Caco-2 (cell line): ENCODE measurements at regions not wholly inside any gene's neighbourhood (a gene's known extent, or its start where the extent isn't known, plus 50 kb on each side); places are given as distances from the start of the nearest gene placed in this dataset.

Experiments
- BruUV-seq: library from RNA; stranded (reverse); fragments of 400-500 nt; replicated peaks from 2 replicates; lab custom pipeline; 2021; lab: Mats Ljungman, UMichigan
- CTCF ChIA-PET: fragments of 300-600 bp; sonication (Branson Sonifier 250); formaldehyde crosslinking; loops from one replicate; lab custom pipeline; 2022; ENCODE audit warnings: antibody characterized with exemption; lab: Charles Lee
- POLR2A ChIA-PET: fragments of 300-600 bp; sonication (Branson Sonifier 250); formaldehyde crosslinking; loops from one replicate; lab custom pipeline; 2022; ENCODE audit warnings: antibody characterized with exemption; lab: Charles Lee
- DNase-seq, 2 experiments: peaks; one replicate each; pipeline versions ENCODE4 v3.0.0 to v3.0.0-alpha.2; 2020 to 2022
- H3K27me3 ChIP-seq: replicated peaks from 2 replicates; pipeline ENCODE4 v1.6.0; 2011; ENCODE audit warnings: low read length; ENCODE audit not compliant: control insufficient read depth, insufficient read depth
- H3K36me3 ChIP-seq: 2 replicates; pipeline ENCODE4 v1.5.1; 2011; ENCODE audit warnings: low read length; ENCODE audit not compliant: control insufficient read depth, insufficient read depth
- H3K4me1 ChIP-seq: fragments of 250-450 bp; sonication (Bioruptor Pico); 2 replicates; pipeline ENCODE4 v1.5.1; 2020; ENCODE audit warnings: mild to moderate bottlenecking
- H3K4me3 ChIP-seq: 2 replicates; pipeline ENCODE4 v1.5.1; 2011; ENCODE audit warnings: low read depth, mild to moderate bottlenecking, control low read depth, low read length
- H3K9me3 ChIP-seq: fragments of 250-450 bp; sonication (Bioruptor Pico); 2 replicates; pipeline ENCODE4 v1.5.1; 2020; ENCODE audit warnings: mild to moderate bottlenecking, moderate library complexity
- H3K27ac Mint-ChIP-seq: one replicate; pipeline ENCODE4 v1.8.0; 2022; ENCODE audit warnings: mixed read lengths; ENCODE audit not compliant: unreplicated experiment
- H3K27me3 Mint-ChIP-seq: one replicate; pipeline ENCODE4 v1.8.0; 2022; ENCODE audit warnings: mixed read lengths; ENCODE audit not compliant: insufficient read depth, unreplicated experiment
- H3K36me3 Mint-ChIP-seq: one replicate; pipeline ENCODE4 v1.8.0; 2022; ENCODE audit warnings: mild to moderate bottlenecking, mixed read lengths; ENCODE audit not compliant: insufficient read depth, unreplicated experiment
- H3K4me1 Mint-ChIP-seq: one replicate; pipeline ENCODE4 v1.8.0; 2022; ENCODE audit warnings: low read depth, mixed read lengths; ENCODE audit not compliant: unreplicated experiment
- H3K4me3 Mint-ChIP-seq: one replicate; pipeline ENCODE4 v1.8.0; 2022; ENCODE audit warnings: mild to moderate bottlenecking, moderate library complexity, mixed read lengths; ENCODE audit not compliant: unreplicated experiment
- H3K9me3 Mint-ChIP-seq: one replicate; pipeline ENCODE4 v1.8.0; 2022; ENCODE audit warnings: mixed read lengths; ENCODE audit not compliant: unreplicated experiment
- CTCF ChIP-seq, 2 experiments: fragments of 200-600 bp in 1 of 2; IDR thresholded peaks; 1 replicate in 1 of 2; 2 replicates in 1 of 2; pipeline versions ENCODE4 v1.5.1 to v1.8.0; 2011 to 2022; ENCODE audit warnings: antibody characterized with exemption in 1 of 2, control low read depth in 1 of 2, inconsistent platforms in 1 of 2, low read depth in 1 of 2, low read length in 1 of 2, mild to moderate bottlenecking in 1 of 2, moderate library complexity in 1 of 2; ENCODE audit not compliant: insufficient read depth in 1 of 2, severe bottlenecking in 1 of 2, unreplicated experiment in 1 of 2
- intact Hi-C: fragments of 100-400 bp; cut with micrococcal nuclease; formaldehyde crosslinking; loops from one replicate; pipeline ENCODE4 v1.10.0; 2022; ENCODE audit not compliant: unreplicated experiment

- CTCF ChIA-PET = no interaction called here
- H3K4me3 ChIP-seq = no peak overlapping the region
- H3K36me3 ChIP-seq = no peaks in the 10 kb centered on the region
- H3K27me3 Mint-ChIP-seq = peaks cover 9% of the 10 kb centered on the region
- no peaks in the 10 kb centered on the region for H3K9me3 Mint-ChIP-seq
- H3K27me3 ChIP-seq = no peaks in the 10 kb centered on the region
- POLR2A ChIA-PET = no interaction called here
- H3K27ac Mint-ChIP-seq = no peak overlapping the region
- no peaks in the 10 kb centered on the region for H3K4me1 ChIP-seq
- H3K9me3 ChIP-seq = no peaks in the 10 kb centered on the region
- no peak for TF ChIP-seq CTCF (IDR thresholded peaks at IDR 0.05; ENCODE audit: insufficient read depth in 1 of 2, low read depth in 1 of 2, low read length in 1 of 2, severe bottlenecking in 1 of 2, unreplicated experiment in 1 of 2)
- DNase-seq = no peak
- BruUV-seq = no TSS peak
- H3K4me1 Mint-ChIP-seq = no peaks in the 10 kb centered on the region
- no peaks in the 10 kb centered on the region for H3K36me3 Mint-ChIP-seq
- intact Hi-C loops = no loop called here
- H3K4me3 Mint-ChIP-seq = no peak overlapping the region
Observed at GRCh38 chr1:30817077-30817438, 59.5 kb upstream of the LAPTM5 start.

GRCh38 chr1:30816211-30817076 is 58.9 kb upstream of the LAPTM5 start:
- Histone ChIP-seq H3K36me3 (no peaks in the 10 kb centered on the region), H3K4me1 (no peaks in the 10 kb centered on the region), H3K4me3 (no peak overlapping the region), H3K27me3 (no peaks in the 10 kb centered on the region), H3K9me3 (no peaks in the 10 kb centered on the region)
- peaks cover 9% of the 10 kb centered on the region for H3K27me3 Mint-ChIP-seq
- no TSS peak for BruUV-seq
- no peaks in the 10 kb centered on the region for H3K36me3 Mint-ChIP-seq
- POLR2A ChIA-PET = no interaction called here
- intact Hi-C loops = no loop called here
- no peaks in the 10 kb centered on the region for H3K4me1 Mint-ChIP-seq
- TF ChIP-seq CTCF (IDR thresholded peaks at IDR 0.05; ENCODE audit: insufficient read depth in 1 of 2, low read depth in 1 of 2, low read length in 1 of 2, severe bottlenecking in 1 of 2, unreplicated experiment in 1 of 2) = no peak
- H3K9me3 Mint-ChIP-seq = no peaks in the 10 kb centered on the region
- DNase-seq = no peak
- no peak overlapping the region for H3K27ac Mint-ChIP-seq
- CTCF ChIA-PET = interaction anchor here (0.5 kb wide), 1 partner anchor 1704 kb away, joined by 4 read pairs; no protein-coding TSS in a partner anchor
- no peak overlapping the region for H3K4me3 Mint-ChIP-seq

GRCh38 chr1:30815556-30815955 is 58.0 kb upstream of the LAPTM5 start:
- no peaks in the 10 kb centered on the region for H3K4me1 Mint-ChIP-seq
- ChIA-PET CTCF (interaction anchor here (0.5 kb wide), 1 partner anchor 1705 kb away, joined by 4 read pairs; no protein-coding TSS in a partner anchor), POLR2A (no interaction called here)
- no peak overlapping the region for H3K4me3 Mint-ChIP-seq
- peaks cover 9% of the 10 kb centered on the region for H3K27me3 Mint-ChIP-seq
- H3K36me3 Mint-ChIP-seq = no peaks in the 10 kb centered on the region
- BruUV-seq = no TSS peak
- Histone ChIP-seq H3K36me3 (no peaks in the 10 kb centered on the region), H3K9me3 (no peaks in the 10 kb centered on the region), H3K4me3 (no peak overlapping the region), H3K4me1 (no peaks in the 10 kb centered on the region), H3K27me3 (no peaks in the 10 kb centered on the region)
- TF ChIP-seq CTCF (IDR thresholded peaks at IDR 0.05; ENCODE audit: insufficient read depth in 1 of 2, low read depth in 1 of 2, low read length in 1 of 2, severe bottlenecking in 1 of 2, unreplicated experiment in 1 of 2) = no peak
- intact Hi-C loops = no loop called here
- H3K27ac Mint-ChIP-seq = no peak overlapping the region
- DNase-seq = no peak
- no peaks in the 10 kb centered on the region for H3K9me3 Mint-ChIP-seq
